GM10847 (cell line): ENCODE measurements at regions not wholly inside any gene's neighbourhood (a gene's known extent, or its start where the extent isn't known, plus 50 kb on each side); places are given as distances from the start of the nearest gene placed in this dataset.

ENCODE experiments used
- POLR2A ChIP-seq: IDR thresholded peaks from 2 replicates; pipeline ENCODE4 v1.6.1; 2011; ENCODE audit not compliant: insufficient read length; ENCODE audit errors: extremely low read depth

DNA sequence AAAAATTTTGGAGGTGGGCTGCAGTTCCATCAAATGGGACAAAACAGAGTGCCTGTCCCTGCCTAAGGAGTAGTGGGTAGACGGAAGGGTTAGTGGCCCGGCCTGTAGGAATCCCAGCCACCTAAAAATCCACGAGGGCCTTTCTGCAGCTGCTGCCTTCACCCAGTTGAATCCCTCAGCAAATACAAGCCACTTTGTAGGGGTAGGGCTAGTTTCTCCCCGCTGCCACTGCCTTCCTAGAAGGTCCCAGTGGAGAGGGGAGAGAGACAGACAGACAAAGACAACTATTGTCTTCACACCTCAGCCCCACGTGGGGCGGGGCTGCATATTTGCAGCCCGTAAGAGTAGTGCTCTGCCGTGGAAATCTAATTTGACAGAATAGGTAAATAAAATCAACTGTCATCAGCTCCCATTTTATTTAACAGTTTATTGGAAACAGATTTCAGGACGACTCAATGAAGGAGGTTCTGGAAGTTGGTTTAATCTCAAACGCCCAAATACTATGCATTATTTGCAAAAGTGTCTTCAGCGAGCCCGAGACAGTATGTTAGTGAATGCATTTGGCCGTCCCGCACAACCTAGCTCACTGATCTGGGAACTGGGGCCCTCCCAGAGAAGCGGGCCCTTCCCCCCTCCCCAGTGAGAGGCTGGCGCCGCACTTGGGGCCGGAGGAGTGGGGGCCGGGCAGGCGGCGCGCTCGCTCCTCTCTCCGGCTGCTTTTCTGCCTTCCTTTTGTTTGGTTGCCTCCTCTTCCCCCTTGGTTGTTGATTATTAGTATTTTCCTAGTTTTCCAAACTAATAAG lies 67.6 kb upstream of the TBCA start:
- TF ChIP-seq POLR2A, result no peak

- no peak for TF ChIP-seq POLR2A
These were observed 66.1 kb upstream of the TBCA start for GRCh38 chr5:77842243-77842642.

- no peak for TF ChIP-seq POLR2A
These were observed 65.5 kb upstream of the TBCA start for GRCh38 chr5:77841616-77842015.

DNA sequence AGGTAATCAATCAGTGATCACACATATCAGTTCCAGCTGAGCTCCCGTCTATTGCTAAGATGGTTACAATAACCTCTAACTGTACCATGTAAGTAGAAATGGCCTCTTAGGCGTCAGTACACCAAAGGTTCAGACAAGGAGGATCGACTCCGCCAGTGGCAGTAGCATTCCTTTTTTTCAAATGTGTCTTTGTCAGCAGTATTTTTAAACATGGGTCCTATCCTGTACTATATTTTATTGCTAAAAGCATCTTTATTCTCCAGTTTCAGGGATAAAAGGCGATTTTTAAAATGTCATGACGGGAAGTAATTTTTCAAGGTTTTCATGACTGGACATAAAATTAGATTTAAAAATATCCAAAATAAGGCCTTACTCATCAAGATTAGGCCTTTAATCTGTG lies 64.8 kb upstream of the TBCA start:
- TF ChIP-seq POLR2A, result no peak

- no peak for TF ChIP-seq POLR2A
These were observed 63.6 kb upstream of the TBCA start for GRCh38 chr5:77839691-77840090.

DNA sequence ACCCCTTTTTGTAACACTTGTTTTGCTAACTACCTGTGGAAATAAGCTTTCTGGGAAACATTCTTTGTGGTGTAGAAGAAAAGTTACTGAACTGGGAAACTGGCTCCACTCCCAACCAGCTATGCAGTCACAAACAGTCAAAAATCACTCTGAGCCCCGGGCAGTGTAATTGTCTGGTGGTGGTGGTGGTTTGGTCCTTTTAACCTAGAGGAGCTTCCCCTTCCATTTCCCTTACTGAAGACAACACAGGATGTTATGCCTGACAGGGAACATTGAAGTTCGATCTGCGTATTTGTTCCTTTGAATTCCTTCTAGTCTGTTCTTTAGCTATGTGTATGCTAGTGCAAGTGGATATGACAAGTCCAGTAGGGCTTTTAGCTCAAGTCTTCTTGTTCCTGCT lies 56.8 kb upstream of the TBCA start:
- TF ChIP-seq POLR2A, result no peak

DNA sequence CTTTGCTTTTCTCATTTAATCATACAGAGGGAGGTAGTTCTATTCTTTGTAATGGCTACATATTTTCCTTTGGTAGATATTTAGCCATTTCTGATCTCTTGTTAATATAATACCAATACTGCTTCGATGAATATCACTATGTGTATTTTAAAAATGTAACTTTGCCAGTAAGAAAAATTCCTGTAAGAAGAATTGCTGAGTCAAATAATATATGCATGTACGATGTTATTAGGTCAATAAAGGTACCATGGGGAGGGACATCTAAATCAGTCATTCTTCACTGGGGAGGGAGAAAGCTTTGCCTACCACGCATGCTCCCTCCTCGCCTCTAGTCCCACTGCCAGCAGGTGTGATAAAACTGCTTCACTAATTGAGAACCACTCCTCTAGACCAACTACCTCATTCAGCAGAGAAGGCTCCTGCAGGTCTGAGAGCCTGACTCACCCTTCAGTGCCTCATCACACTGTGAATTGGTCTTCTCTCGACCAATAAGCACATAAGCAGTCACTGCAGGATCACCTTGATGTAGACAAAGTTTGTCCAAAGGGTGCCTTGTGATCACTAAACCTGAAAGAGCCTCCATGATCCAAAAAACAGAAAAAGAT lies 56.1 kb upstream of the TBCA start:
- no peak for TF ChIP-seq POLR2A

- no peak for TF ChIP-seq POLR2A
These were observed 52.3 kb upstream of the TBCA start for GRCh38 chr5:77828445-77828844.
